ENCODE measurements at regions not wholly inside any gene's neighbourhood (a gene's known extent, or its start where the extent isn't known, plus 50 kb on each side); places are given as distances from the start of the nearest gene placed in this dataset.

- no peak for DNase-seq (ENCODE audit: extremely low spot score, unreplicated experiment)
- H3K27ac Mint-ChIP-seq, result no peak overlapping the region
- TF ChIP-seq CTCF (conservative IDR thresholded peaks at IDR 0.05), result no peak
- no peaks in the 10 kb centered on the region for H3K9me3 Mint-ChIP-seq
- no peaks in the 10 kb centered on the region for H3K27me3 Mint-ChIP-seq
- no peaks in the 10 kb centered on the region for H3K4me1 Mint-ChIP-seq (ENCODE audit: unreplicated experiment)
- no peaks in the 10 kb centered on the region for H3K36me3 Mint-ChIP-seq
- H3K4me3 Mint-ChIP-seq, result no peak overlapping the region
Measured at GRCh38 chr2:41663056-41663455, 384.8 kb upstream of the PKDCC start.

- Mint-ChIP-seq H3K27ac (no peak overlapping the region), H3K9me3 (no peaks in the 10 kb centered on the region), H3K27me3 (no peaks in the 10 kb centered on the region), H3K4me1 (ENCODE audit: unreplicated experiment) (no peaks in the 10 kb centered on the region), H3K4me3 (no peak overlapping the region), H3K36me3 (no peaks in the 10 kb centered on the region)
- TF ChIP-seq CTCF (conservative IDR thresholded peaks at IDR 0.05), result no peak
- DNase-seq (ENCODE audit: extremely low spot score, unreplicated experiment), result no peak
Measured at GRCh38 chr2:41668529-41668928, 379.3 kb upstream of the PKDCC start.

DNA sequence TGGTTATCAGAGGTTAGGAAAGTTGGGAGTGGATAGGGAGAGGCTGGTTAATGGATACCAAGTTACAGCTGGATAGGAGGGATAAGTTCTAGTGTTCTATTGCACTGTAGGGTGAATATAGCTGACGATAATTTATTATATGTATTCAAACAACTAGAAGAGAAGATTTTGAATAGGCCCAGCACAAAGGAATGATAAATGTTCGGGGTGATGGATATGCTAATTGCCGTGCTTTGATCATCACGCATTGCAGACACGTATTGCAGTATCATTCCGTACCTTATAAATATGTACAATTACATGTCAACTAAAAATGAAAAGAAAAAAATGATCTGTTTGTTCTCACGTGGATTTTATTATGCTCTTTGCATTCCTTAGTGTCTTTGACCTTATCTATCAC is 369.2 kb upstream of the PKDCC start:
- H3K4me3 Mint-ChIP-seq, result no peak overlapping the region
- no peaks in the 10 kb centered on the region for H3K36me3 Mint-ChIP-seq
- no peaks in the 10 kb centered on the region for H3K4me1 Mint-ChIP-seq (ENCODE audit: unreplicated experiment)
- H3K9me3 Mint-ChIP-seq, result no peaks in the 10 kb centered on the region
- no peak for DNase-seq (ENCODE audit: extremely low spot score, unreplicated experiment)
- H3K27ac Mint-ChIP-seq, result no peak overlapping the region
- no peaks in the 10 kb centered on the region for H3K27me3 Mint-ChIP-seq
- TF ChIP-seq CTCF (conservative IDR thresholded peaks at IDR 0.05), result no peak

DNA sequence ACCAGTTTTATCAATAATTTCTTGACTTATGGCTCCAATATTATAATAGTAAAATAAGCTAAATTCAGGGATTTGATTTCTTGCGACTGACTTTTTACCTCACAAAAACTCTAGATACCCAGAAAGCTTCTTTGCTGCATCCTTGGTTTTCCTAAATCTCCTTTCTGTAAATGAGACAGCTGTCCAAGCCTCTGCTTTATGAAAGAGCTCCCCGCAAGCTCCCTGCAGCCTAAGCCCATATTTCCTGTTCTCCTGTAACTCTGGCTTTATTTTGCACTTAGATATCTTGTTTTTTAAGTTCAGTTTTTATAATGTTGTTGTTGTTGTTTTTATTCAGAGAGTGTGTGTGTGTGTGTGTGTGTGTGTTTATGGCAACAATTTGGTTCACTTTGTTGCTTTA is 361.7 kb upstream of the PKDCC start:
- Mint-ChIP-seq H3K4me3 (no peak overlapping the region), H3K9me3 (no peaks in the 10 kb centered on the region), H3K27me3 (no peaks in the 10 kb centered on the region), H3K4me1 (ENCODE audit: unreplicated experiment) (no peaks in the 10 kb centered on the region), H3K27ac (no peak overlapping the region), H3K36me3 (no peaks in the 10 kb centered on the region)
- no peak for TF ChIP-seq CTCF (conservative IDR thresholded peaks at IDR 0.05)
- no peak for DNase-seq (ENCODE audit: extremely low spot score, unreplicated experiment)

DNA sequence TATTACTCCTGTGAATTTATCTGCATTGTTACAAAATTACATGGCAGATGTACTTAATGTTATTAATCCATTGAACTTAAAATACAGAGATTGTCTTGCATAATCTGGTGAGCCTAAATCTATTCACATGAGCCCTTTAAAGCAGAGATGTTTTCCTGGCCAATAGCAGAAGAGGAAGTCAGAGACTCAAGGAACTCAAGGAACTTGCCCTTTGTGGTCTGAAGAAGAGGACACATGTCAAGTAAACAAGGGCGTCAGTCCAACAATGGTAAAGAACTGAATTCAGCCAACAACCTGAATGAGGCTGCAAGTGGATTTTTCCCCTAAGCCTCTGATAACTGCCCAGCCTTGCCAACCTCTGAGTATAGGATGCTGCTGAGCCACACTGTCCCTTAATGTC is 356.3 kb upstream of the PKDCC start:
- no peak for TF ChIP-seq CTCF (conservative IDR thresholded peaks at IDR 0.05)
- Mint-ChIP-seq H3K4me1 (ENCODE audit: unreplicated experiment) (peaks cover 10% of the 10 kb centered on the region), H3K9me3 (no peaks in the 10 kb centered on the region), H3K27ac (no peak overlapping the region), H3K36me3 (peaks cover 4% of the 10 kb centered on the region), H3K27me3 (peaks cover 4% of the 10 kb centered on the region), H3K4me3 (no peak overlapping the region)
- DNase-seq (ENCODE audit: extremely low spot score, unreplicated experiment), result no peak

- TF ChIP-seq CTCF (conservative IDR thresholded peaks at IDR 0.05), result no peak
- H3K9me3 Mint-ChIP-seq, result no peaks in the 10 kb centered on the region
- peaks cover 16% of the 10 kb centered on the region for H3K4me1 Mint-ChIP-seq (ENCODE audit: unreplicated experiment)
- no peak overlapping the region for H3K4me3 Mint-ChIP-seq
- no peak for DNase-seq (ENCODE audit: extremely low spot score, unreplicated experiment)
- H3K36me3 Mint-ChIP-seq, result peaks cover 4% of the 10 kb centered on the region
- H3K27me3 Mint-ChIP-seq, result peaks cover 4% of the 10 kb centered on the region
- H3K27ac Mint-ChIP-seq, result no peak overlapping the region
Measured at GRCh38 chr2:41694536-41695049, 353.2 kb upstream of the PKDCC start.

Data from type B pancreatic cell (in vitro differentiated cells).